ENCODE measurements at regions not wholly inside any gene's neighbourhood (a gene's known extent, or its start where the extent isn't known, plus 50 kb on each side); places are given as distances from the start of the nearest gene placed in this dataset.

DNA sequence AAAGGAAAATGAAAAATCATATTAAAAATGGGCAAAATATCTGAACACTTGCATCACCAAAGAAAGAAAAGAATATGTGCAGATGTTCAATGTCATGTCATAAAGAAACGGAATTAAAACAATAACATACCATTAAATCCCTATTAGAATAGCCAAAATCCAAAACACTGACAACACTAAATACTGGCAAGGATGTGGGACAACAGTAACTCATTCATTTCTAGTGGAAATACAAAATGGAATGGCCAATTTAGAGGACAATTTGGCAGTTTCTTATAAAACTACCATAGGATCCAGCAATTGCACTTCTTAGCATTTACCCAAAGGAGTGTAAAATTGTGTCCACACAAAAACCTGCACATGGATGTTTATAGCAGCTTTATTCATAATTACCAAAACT is 542.5 kb upstream of the UBE2E2 start:
- no peak overlapping the region for H2BK120ac ChIP-seq (ENCODE audit: low read depth, low read length, poor library complexity, severe bottlenecking)
- TF ChIP-seq, protein P1, sequence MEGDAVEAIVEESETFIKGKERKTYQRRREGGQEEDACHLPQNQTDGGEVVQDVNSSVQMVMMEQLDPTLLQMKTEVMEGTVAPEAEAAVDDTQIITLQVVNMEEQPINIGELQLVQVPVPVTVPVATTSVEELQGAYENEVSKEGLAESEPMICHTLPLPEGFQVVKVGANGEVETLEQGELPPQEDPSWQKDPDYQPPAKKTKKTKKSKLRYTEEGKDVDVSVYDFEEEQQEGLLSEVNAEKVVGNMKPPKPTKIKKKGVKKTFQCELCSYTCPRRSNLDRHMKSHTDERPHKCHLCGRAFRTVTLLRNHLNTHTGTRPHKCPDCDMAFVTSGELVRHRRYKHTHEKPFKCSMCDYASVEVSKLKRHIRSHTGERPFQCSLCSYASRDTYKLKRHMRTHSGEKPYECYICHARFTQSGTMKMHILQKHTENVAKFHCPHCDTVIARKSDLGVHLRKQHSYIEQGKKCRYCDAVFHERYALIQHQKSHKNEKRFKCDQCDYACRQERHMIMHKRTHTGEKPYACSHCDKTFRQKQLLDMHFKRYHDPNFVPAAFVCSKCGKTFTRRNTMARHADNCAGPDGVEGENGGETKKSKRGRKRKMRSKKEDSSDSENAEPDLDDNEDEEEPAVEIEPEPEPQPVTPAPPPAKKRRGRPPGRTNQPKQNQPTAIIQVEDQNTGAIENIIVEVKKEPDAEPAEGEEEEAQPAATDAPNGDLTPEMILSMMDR (conservative IDR thresholded peaks at IDR 0.05), result no peak
- H3K23ac ChIP-seq (ENCODE audit: insufficient read length, low read depth, low read length), result no peak overlapping the region
- H3K9me3 ChIP-seq (ENCODE audit: control insufficient read depth, low read depth, low read length), result no peaks in the 10 kb centered on the region
- no peaks in the 10 kb centered on the region for H3K79me2 ChIP-seq (ENCODE audit: insufficient read depth, low read length)
- WGBS (ENCODE audit: extremely low coverage, insufficient read length, low lambda C conversion rate), result no CpG with 5 or more reads among the region's 1 CpG
- Mint-ChIP-seq H3K9me3 (no peaks in the 10 kb centered on the region), H3K36me3 (ENCODE audit: insufficient read depth in 1 of 3, low read depth in 3 of 3) (no peaks in the 10 kb centered on the region), H3K4me1 (no peaks in the 10 kb centered on the region), H3K27me3 (ENCODE audit: low read depth) (no peaks in the 10 kb centered on the region), H3K27ac (no peak overlapping the region), H3K4me3 (no peak overlapping the region)
- no peak overlapping the region for H2AFZ ChIP-seq (ENCODE audit: low read length)
- H3K4ac ChIP-seq (ENCODE audit: low read depth, low read length), result no peak overlapping the region
- no peaks in the 10 kb centered on the region for H3K79me1 ChIP-seq (ENCODE audit: insufficient read depth, low read depth, low read length, poor library complexity, severe bottlenecking)
- H2AK5ac ChIP-seq (ENCODE audit: insufficient read length, low read length), result no peak overlapping the region
- H3K23me2 ChIP-seq (ENCODE audit: insufficient read length, low read depth, low read length, poor library complexity, severe bottlenecking), result no peaks in the 10 kb centered on the region
- H3K27ac ChIP-seq (ENCODE audit: insufficient read length, low read depth, low read length), result no peak overlapping the region
- H4K20me1 ChIP-seq (ENCODE audit: control insufficient read depth, insufficient read depth, insufficient read length), result no peaks in the 10 kb centered on the region
- no peaks in the 10 kb centered on the region for H3K4me1 ChIP-seq (ENCODE audit: insufficient read depth, low read length)
- DNase-seq, result no peak
- H3T11ph ChIP-seq (ENCODE audit: low read length), result no peak overlapping the region
- no peak overlapping the region for H2BK5ac ChIP-seq (ENCODE audit: insufficient read length, low read length)
- no peak overlapping the region for H3K18ac ChIP-seq (ENCODE audit: insufficient read length, low read depth, low read length)
- H3K4me2 ChIP-seq (ENCODE audit: insufficient read depth, insufficient read length, low read length), result no peak overlapping the region
- H4K8ac ChIP-seq (replicated peaks; ENCODE audit: insufficient read length, low read depth, low read length), result no peak overlapping the region
- H2BK12ac ChIP-seq (ENCODE audit: insufficient read length, low read depth, low read length), result no peak overlapping the region
- no peak overlapping the region for H3K9ac ChIP-seq (ENCODE audit: extremely low read depth, insufficient read length, low read length)
- H2BK15ac ChIP-seq (ENCODE audit: low read depth, low read length), result no peak overlapping the region
- H3K14ac ChIP-seq (ENCODE audit: insufficient read depth, low read length), result no peak overlapping the region
- no peak overlapping the region for H2BK20ac ChIP-seq (ENCODE audit: low read depth, low read length, poor library complexity, severe bottlenecking)
- no peak overlapping the region for H3K56ac ChIP-seq (ENCODE audit: insufficient read length, low read depth, low read length)
- H4K5ac ChIP-seq (ENCODE audit: insufficient read length, low read depth, low read length), result no peak overlapping the region
- H4K91ac ChIP-seq (ENCODE audit: insufficient read length, low read depth, low read length), result no peak overlapping the region
- H3K27me3 ChIP-seq (ENCODE audit: insufficient read depth, low read length), result no peaks in the 10 kb centered on the region
